ENCODE measurements at regions not wholly inside any gene's neighbourhood (a gene's known extent, or its start where the extent isn't known, plus 50 kb on each side); places are given as distances from the start of the nearest gene placed in this dataset.

DNA sequence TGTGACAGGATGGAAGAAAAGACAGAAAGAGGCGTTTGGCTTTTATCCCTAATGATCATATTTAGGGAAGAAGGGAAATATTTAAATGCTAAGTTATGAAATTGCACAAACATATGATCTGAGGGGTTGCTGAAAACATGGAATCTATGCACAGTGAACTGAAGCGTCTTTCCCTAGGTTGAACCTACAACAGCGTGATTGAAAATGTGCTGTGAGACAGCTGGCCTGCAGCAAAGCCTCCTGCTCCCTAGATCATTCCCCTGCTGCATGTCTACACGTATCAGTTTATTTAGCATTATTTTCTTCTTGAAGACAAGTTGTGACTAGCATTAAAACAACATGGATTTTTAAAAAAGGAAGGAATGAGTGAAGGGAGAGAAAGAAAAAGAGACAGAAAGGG lies 272.5 kb upstream of the TRAM1L1 start:
- in situ Hi-C loops (cut with MboI; ENCODE audit: low sequenced_read_pairs in 4 of 4) (no loop called here), intact Hi-C loops (cut with DNase I; ENCODE audit: low total_unique reads) (no loop called here)
- no peak overlapping the region for H3K4me3 ChIP-seq
- DNase-seq (no peak), ATAC-seq (no peak)
- H3K27me3 ChIP-seq: no peaks in the 10 kb centered on the region
- H3K4me1 ChIP-seq: no peaks in the 10 kb centered on the region
- H3K9me3 ChIP-seq: no peaks in the 10 kb centered on the region
- no peaks in the 10 kb centered on the region for H3K36me3 ChIP-seq
- no peak overlapping the region for H3K27ac ChIP-seq
- TF ChIP-seq, protein P1, sequence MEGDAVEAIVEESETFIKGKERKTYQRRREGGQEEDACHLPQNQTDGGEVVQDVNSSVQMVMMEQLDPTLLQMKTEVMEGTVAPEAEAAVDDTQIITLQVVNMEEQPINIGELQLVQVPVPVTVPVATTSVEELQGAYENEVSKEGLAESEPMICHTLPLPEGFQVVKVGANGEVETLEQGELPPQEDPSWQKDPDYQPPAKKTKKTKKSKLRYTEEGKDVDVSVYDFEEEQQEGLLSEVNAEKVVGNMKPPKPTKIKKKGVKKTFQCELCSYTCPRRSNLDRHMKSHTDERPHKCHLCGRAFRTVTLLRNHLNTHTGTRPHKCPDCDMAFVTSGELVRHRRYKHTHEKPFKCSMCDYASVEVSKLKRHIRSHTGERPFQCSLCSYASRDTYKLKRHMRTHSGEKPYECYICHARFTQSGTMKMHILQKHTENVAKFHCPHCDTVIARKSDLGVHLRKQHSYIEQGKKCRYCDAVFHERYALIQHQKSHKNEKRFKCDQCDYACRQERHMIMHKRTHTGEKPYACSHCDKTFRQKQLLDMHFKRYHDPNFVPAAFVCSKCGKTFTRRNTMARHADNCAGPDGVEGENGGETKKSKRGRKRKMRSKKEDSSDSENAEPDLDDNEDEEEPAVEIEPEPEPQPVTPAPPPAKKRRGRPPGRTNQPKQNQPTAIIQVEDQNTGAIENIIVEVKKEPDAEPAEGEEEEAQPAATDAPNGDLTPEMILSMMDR (IDR thresholded peaks at IDR 0.05 in 4 of 5, conservative IDR thresholded peaks at IDR 0.05 in 1 of 5): no peak
- no peak for TF ChIP-seq POLR2A (IDR thresholded peaks at IDR 0.05)

DNA sequence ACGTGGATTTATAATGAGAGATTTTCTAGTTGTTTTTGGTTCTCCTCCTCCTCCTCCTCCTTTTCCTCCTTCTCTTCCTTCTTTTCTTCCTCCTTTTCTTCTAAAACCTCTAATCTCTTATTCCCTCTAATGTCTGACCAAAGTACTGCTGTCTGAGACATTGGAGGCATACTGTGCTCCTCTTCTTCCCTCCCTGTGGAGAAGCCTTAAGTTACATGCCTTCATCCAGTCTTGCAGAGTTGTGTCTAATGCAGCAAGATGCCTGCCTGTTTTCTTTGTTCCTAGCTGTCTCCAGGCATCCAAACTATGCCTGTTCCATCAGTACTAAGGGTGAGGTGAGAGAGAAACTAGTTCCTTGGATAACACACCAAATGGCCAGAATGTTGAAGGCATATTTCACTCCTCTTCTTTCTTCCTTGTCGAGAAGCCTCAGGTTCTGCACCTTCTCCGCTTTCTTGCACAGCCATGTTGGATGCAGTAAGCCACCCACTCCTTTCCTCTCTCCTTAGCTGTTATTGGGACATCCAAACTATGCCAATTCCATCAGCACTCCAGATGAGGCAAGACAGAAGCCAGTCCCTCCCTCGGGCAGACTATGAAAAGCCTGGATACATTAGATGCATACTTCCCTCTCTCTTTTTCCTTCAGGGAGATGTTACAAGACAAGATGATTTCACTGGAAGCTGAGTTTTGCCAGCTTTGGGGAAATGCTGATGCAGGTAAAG lies 285.7 kb upstream of the TRAM1L1 start:
- in situ Hi-C loops (cut with MboI; ENCODE audit: low sequenced_read_pairs in 4 of 4) (no loop called here), intact Hi-C loops (cut with DNase I; ENCODE audit: low total_unique reads) (no loop called here)
- Histone ChIP-seq H3K27me3 (no peaks in the 10 kb centered on the region), H3K9me3 (no peaks in the 10 kb centered on the region), H3K27ac (no peak overlapping the region), H3K4me3 (no peak overlapping the region), H3K36me3 (no peaks in the 10 kb centered on the region), H3K4me1 (no peaks in the 10 kb centered on the region)
- TF ChIP-seq POLR2A (IDR thresholded peaks at IDR 0.05): no peak
- TF ChIP-seq, protein P1 (IDR thresholded peaks at IDR 0.05 in 4 of 5, conservative IDR thresholded peaks at IDR 0.05 in 1 of 5): no peak
- ATAC-seq (no peak), DNase-seq (no peak)

DNA sequence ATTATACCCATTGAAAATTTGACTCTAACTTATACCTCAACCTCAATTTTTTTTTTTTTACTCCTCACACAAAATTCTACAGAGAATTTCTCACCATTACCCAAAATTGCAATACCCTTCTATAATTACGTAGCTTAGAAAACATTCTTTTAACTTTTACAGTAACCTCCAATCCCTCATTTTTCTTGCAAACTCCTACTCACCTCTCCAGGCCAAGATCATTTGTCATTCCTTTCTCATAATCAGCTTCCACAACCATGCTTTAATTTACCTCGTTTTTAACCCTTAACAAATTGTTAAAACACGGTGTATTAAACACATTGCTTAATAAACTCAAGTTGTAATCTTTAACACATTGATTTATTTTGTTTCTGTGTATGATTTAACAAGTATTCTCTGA lies 289.7 kb upstream of the TRAM1L1 start:
- H3K4me1 ChIP-seq: no peaks in the 10 kb centered on the region
- TF ChIP-seq, protein P1 (IDR thresholded peaks at IDR 0.05 in 4 of 5, conservative IDR thresholded peaks at IDR 0.05 in 1 of 5): no peak
- no peak for TF ChIP-seq POLR2A (IDR thresholded peaks at IDR 0.05)
- intact Hi-C loops (cut with DNase I; ENCODE audit: low total_unique reads): no loop called here
- no peak for ATAC-seq
- in situ Hi-C loops (cut with MboI; ENCODE audit: low sequenced_read_pairs in 4 of 4): no loop called here
- no peaks in the 10 kb centered on the region for H3K36me3 ChIP-seq
- H3K4me3 ChIP-seq: no peak overlapping the region
- no peaks in the 10 kb centered on the region for H3K9me3 ChIP-seq
- no peak overlapping the region for H3K27ac ChIP-seq
- DNase-seq: no peak
- no peaks in the 10 kb centered on the region for H3K27me3 ChIP-seq

DNA sequence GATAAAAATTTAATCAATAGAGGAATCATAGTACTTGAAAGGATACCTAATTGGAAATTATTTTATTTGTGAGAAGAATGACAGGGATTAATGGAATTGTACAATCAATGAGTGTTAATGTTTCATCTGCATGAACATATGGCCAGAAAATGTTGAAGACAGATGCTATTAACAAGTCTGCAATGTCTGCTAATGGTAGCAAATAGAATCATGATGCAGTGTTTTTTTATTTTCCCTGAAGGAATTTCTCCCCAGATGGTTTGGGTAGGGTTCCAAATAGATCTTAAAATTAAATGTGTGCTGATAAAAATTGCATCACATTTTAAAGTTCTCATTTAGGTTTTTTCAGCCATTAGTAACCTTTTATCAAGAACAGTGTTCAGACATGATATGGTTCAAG lies 291.3 kb upstream of the TRAM1L1 start:
- intact Hi-C loops (cut with DNase I; ENCODE audit: low total_unique reads): no loop called here
- Histone ChIP-seq H3K9me3 (no peaks in the 10 kb centered on the region), H3K4me1 (no peaks in the 10 kb centered on the region), H3K27me3 (no peaks in the 10 kb centered on the region), H3K4me3 (no peak overlapping the region), H3K27ac (no peak overlapping the region), H3K36me3 (no peaks in the 10 kb centered on the region)
- in situ Hi-C loops (cut with MboI; ENCODE audit: low sequenced_read_pairs in 4 of 4): no loop called here
- DNase-seq: no peak
- TF ChIP-seq, protein P1 (IDR thresholded peaks at IDR 0.05 in 4 of 5, conservative IDR thresholded peaks at IDR 0.05 in 1 of 5): no peak
- no peak for TF ChIP-seq POLR2A (IDR thresholded peaks at IDR 0.05)
- no peak for ATAC-seq

DNA sequence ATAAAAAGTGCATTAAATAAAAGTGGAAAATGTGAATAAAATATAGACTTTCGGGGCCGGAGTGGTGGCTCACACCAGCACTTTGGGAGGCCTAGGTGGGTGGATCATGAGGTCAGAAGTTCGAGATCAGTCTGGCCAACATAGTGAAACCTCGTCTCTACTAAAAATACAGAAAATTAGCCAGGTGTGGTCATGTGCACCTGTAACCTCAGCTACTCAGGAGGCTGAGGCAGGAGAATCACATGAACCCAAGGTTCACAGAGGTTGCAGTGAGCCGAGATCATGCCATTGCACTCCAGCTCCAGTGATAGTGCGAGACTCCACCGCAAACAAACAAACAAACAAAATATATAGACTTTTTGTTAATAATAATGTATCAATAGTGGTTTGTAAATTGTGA lies 293.6 kb upstream of the TRAM1L1 start:
- Histone ChIP-seq H3K36me3 (no peaks in the 10 kb centered on the region), H3K9me3 (no peaks in the 10 kb centered on the region), H3K27me3 (no peaks in the 10 kb centered on the region), H3K4me1 (no peaks in the 10 kb centered on the region), H3K4me3 (no peak overlapping the region), H3K27ac (no peak overlapping the region)
- TF ChIP-seq POLR2A (IDR thresholded peaks at IDR 0.05): no peak
- TF ChIP-seq, protein P1 (IDR thresholded peaks at IDR 0.05 in 4 of 5, conservative IDR thresholded peaks at IDR 0.05 in 1 of 5): no peak
- intact Hi-C loops (cut with DNase I; ENCODE audit: low total_unique reads) (no loop called here), in situ Hi-C loops (cut with MboI; ENCODE audit: low sequenced_read_pairs in 4 of 4) (no loop called here)
- DNase-seq (no peak), ATAC-seq (no peak)

All from gastrocnemius medialis (tissue), 4 donors.